ENCODE measurements at regions not wholly inside any gene's neighbourhood (a gene's known extent, or its start where the extent isn't known, plus 50 kb on each side); places are given as distances from the start of the nearest gene placed in this dataset.
"Not testable (repeated sequence)": the region's sequence is repeated elsewhere in the genome, so short reads cannot be mapped to it uniquely, and the experiment has no call there.

- no peak overlapping the region for H3K4me3 ChIP-seq
- H3K9me3 ChIP-seq = no peaks in the 10 kb centered on the region
- H3K27ac ChIP-seq = no peak overlapping the region
- TF ChIP-seq CTCF (IDR thresholded peaks at IDR 0.05) = no peak
- no peak for TF ChIP-seq POLR2A (IDR thresholded peaks at IDR 0.05)
- H3K4me1 ChIP-seq = no peaks in the 10 kb centered on the region
- no peaks in the 10 kb centered on the region for H3K36me3 ChIP-seq (ENCODE audit: low read depth, missing control alignments)
- 82 to 94% methylated on average over 3 to 4 of the region's 4 CpGs for WGBS, 2 donors
- intact Hi-C loops (cut with DNase I; ENCODE audit: low total_unique reads) = no loop called here
- no peak for DNase-seq
- no peaks in the 10 kb centered on the region for H3K27me3 ChIP-seq
Measured at GRCh38 chr4:154120690-154121345, 331.9 kb upstream of the SFRP2 start.

- intact Hi-C loops (cut with DNase I; ENCODE audit: low total_unique reads) = no loop called here
- Histone ChIP-seq H3K27me3 (no peaks in the 10 kb centered on the region), H3K4me1 (no peaks in the 10 kb centered on the region), H3K4me3 (no peak overlapping the region), H3K27ac (no peak overlapping the region), H3K9me3 (no peaks in the 10 kb centered on the region), H3K36me3 (ENCODE audit: low read depth, missing control alignments) (no peaks in the 10 kb centered on the region)
- TF ChIP-seq POLR2A (IDR thresholded peaks at IDR 0.05) = no peak
- no peak for TF ChIP-seq CTCF (IDR thresholded peaks at IDR 0.05)
- 80 to 85% methylated on average over 5 of the region's 5 CpGs for whole genome bisulfite sequencing, 2 donors
- DNase-seq = no peak
Measured at GRCh38 chr4:154120006-154120676, 331.3 kb upstream of the SFRP2 start.

GRCh38 chr4:154119317-154119716 lies 330.4 kb upstream of the SFRP2 start:
- no peak overlapping the region for H3K4me3 ChIP-seq
- intact Hi-C loops (cut with DNase I; ENCODE audit: low total_unique reads) = no loop called here
- no peaks in the 10 kb centered on the region for H3K27me3 ChIP-seq
- TF ChIP-seq CTCF (IDR thresholded peaks at IDR 0.05) = no peak
- 87 to 91% methylated on average over 5 of the region's 5 CpGs for WGBS, 2 donors
- H3K9me3 ChIP-seq = no peaks in the 10 kb centered on the region
- H3K27ac ChIP-seq = no peak overlapping the region
- H3K4me1 ChIP-seq = no peaks in the 10 kb centered on the region
- H3K36me3 ChIP-seq (ENCODE audit: low read depth, missing control alignments) = no peaks in the 10 kb centered on the region
- no peak for DNase-seq

GRCh38 chr4:154117726-154118125 lies 328.8 kb upstream of the SFRP2 start:
- H3K4me1 ChIP-seq; H3K36me3 ChIP-seq (ENCODE audit: low read depth, missing control alignments); H3K27ac ChIP-seq; intact Hi-C loops (cut with DNase I; ENCODE audit: low total_unique reads); DNase-seq; H3K9me3 ChIP-seq; H3K4me3 ChIP-seq; H3K27me3 ChIP-seq: not testable (repeated sequence)
- WGBS, 2 donors = 84 to 87% methylated on average over 9 of the region's 9 CpGs

GRCh38 chr4:154107337-154107736 lies 318.5 kb upstream of the SFRP2 start:
- Histone ChIP-seq H3K9me3 (no peaks in the 10 kb centered on the region), H3K4me3 (no peak overlapping the region), H3K4me1 (no peaks in the 10 kb centered on the region), H3K27ac (no peak overlapping the region), H3K27me3 (no peaks in the 10 kb centered on the region), H3K36me3 (ENCODE audit: low read depth, missing control alignments) (no peaks in the 10 kb centered on the region)
- WGBS, 2 donors = 97 to 99% methylated on average over 2 of the region's 2 CpGs
- TF ChIP-seq CTCF (IDR thresholded peaks at IDR 0.05) (no peak), POLR2A (IDR thresholded peaks at IDR 0.05) (no peak)
- no peak for DNase-seq
- intact Hi-C loops (cut with DNase I; ENCODE audit: low total_unique reads) = no loop called here

Measured in testis (tissue), 2 donors.